GM23248 (cell line): ENCODE measurements at regions not wholly inside any gene's neighbourhood (a gene's known extent, or its start where the extent isn't known, plus 50 kb on each side); places are given as distances from the start of the nearest gene placed in this dataset.

Source experiments
- EZH2 ChIP-seq: fragments of 200-600 bp; sonication (generic); IDR thresholded peaks from 2 replicates; pipeline ENCODE4 v1.6.1; 2018; ENCODE audit warnings: antibody characterized with exemption, mild to moderate bottlenecking; ENCODE audit not compliant: insufficient read depth, poor library complexity, severe bottlenecking
- EZH2phosphoT487 ChIP-seq: fragments of 200-600 bp; sonication (generic); IDR thresholded peaks from 2 replicates; pipeline ENCODE4 v1.6.1; 2018; ENCODE audit warnings: antibody characterized with exemption, moderate library complexity, mild to moderate bottlenecking, low read depth; ENCODE audit not compliant: insufficient read depth

- TF ChIP-seq EZH2 (no peak), EZH2phosphoT487 (no peak)
Measured at GRCh38 chr4:38193236-38193863, 233.2 kb downstream of the PTTG2 start.
